Testis (tissue), 2 donors: ENCODE measurements at regions not wholly inside any gene's neighbourhood (a gene's known extent, or its start where the extent isn't known, plus 50 kb on each side); places are given as distances from the start of the nearest gene placed in this dataset.

Experiments used
- POLR2A ChIP-seq: fragments of 450-650 bp; IDR thresholded peaks from one replicate; pipeline ENCODE4 v1.6.1; 2017; ENCODE audit warnings: antibody characterized with exemption, mild to moderate bottlenecking, moderate library complexity
- TF ChIP-seq, protein P1 (sequence below), 3 experiments: fragments of 450-650 bp in 2 of 3; fragments of 200-600 bp in 1 of 3; sonication (generic) in 1 of 3; IDR thresholded peaks; one replicate each; pipeline ENCODE4 v1.5.1; 2016 to 2019; ENCODE audit warnings: antibody characterized with exemption in 3 of 3, mild to moderate bottlenecking in 2 of 3, moderate library complexity in 1 of 3

DNA sequence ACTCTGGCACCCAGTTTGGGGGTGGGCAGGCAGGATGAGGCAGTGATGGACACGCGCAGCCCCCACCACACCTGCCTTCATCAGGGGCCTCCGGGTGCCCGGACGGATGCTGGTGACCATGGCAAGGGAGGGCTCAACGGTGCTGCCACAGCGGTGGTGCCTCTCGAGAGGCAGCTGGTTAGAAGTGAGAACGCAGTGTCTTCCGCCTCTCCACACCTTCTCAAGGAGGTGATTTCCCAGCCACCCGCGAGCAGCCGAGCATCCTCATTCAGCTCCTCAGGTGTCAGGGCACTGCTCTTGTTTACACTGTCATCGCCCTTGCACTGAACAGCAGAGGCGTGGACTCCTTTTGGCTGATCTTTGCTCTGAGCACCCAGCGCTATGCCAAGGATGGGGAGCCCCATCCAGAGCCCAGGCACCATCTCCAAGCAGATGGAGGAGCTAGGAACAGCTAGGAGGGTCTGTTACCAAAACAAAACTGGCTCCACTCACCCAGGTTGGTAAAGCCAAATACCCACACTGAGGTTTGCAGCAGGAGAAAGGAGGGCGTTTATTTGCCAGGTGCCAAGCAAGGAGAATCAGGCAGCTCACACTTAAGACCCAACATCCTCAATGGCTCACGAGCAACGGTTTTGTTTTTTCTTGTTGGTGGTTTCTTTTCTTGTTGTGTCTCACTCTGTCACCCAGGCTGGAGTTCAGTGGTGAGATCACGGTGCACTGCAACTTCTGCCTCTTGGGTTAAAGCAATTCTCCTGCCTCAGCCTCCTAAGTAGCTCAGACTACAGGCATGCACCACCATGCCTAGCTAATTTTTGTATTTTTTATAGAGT lies 174.3 kb upstream of the TNRC6C start:
- TF ChIP-seq, protein P1, sequence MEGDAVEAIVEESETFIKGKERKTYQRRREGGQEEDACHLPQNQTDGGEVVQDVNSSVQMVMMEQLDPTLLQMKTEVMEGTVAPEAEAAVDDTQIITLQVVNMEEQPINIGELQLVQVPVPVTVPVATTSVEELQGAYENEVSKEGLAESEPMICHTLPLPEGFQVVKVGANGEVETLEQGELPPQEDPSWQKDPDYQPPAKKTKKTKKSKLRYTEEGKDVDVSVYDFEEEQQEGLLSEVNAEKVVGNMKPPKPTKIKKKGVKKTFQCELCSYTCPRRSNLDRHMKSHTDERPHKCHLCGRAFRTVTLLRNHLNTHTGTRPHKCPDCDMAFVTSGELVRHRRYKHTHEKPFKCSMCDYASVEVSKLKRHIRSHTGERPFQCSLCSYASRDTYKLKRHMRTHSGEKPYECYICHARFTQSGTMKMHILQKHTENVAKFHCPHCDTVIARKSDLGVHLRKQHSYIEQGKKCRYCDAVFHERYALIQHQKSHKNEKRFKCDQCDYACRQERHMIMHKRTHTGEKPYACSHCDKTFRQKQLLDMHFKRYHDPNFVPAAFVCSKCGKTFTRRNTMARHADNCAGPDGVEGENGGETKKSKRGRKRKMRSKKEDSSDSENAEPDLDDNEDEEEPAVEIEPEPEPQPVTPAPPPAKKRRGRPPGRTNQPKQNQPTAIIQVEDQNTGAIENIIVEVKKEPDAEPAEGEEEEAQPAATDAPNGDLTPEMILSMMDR (IDR thresholded peaks at IDR 0.05), result no peak
- TF ChIP-seq POLR2A, result no peak
